ENCODE measurements at regions not wholly inside any gene's neighbourhood (a gene's known extent, or its start where the extent isn't known, plus 50 kb on each side); places are given as distances from the start of the nearest gene placed in this dataset.
"Not testable (repeated sequence)": the region's sequence is repeated elsewhere in the genome, so short reads cannot be mapped to it uniquely, and the experiment has no call there.

GRCh38 chr6:135129136-135129856, 51.8 kb upstream of the MYB start:
- DNase-seq: no peak

- peak; percentile 68 for DNase-seq
Observed at GRCh38 chr6:135128268-135128914, 52.7 kb upstream of the MYB start.

- no peak for DNase-seq
Observed at GRCh38 chr6:135126729-135127128, 54.4 kb upstream of the MYB start.

- no peak for DNase-seq
Observed at GRCh38 chr6:135126034-135126433, 55.1 kb upstream of the MYB start.

- no peak for DNase-seq
Observed at GRCh38 chr6:135121434-135121833, 59.7 kb upstream of the MYB start.

- no peak for DNase-seq
Observed at GRCh38 chr6:135118134-135118730, 62.9 kb upstream of the MYB start.

- no peak for DNase-seq
Observed at GRCh38 chr6:135117413-135117968, 62.9 kb upstream of the HBS1L start.

GRCh38 chr6:135116571-135116970, 61.9 kb upstream of the HBS1L start:
- DNase-seq: peak; percentile 26

- no peak for DNase-seq
Observed at GRCh38 chr6:135115834-135116233, 61.2 kb upstream of the HBS1L start.

GRCh38 chr6:135115411-135115810, 60.8 kb upstream of the HBS1L start:
- DNase-seq: no peak

GRCh38 chr6:135114355-135115145, 59.9 kb upstream of the HBS1L start:
- no peak for DNase-seq

- DNase-seq: no peak
Observed at GRCh38 chr6:135113860-135114259, 59.2 kb upstream of the HBS1L start.

GRCh38 chr6:135112951-135113350, 58.3 kb upstream of the HBS1L start:
- not testable (repeated sequence) for DNase-seq

- not testable (repeated sequence) for DNase-seq
Observed at GRCh38 chr6:135110261-135110781, 55.7 kb upstream of the HBS1L start.

GRCh38 chr6:135109761-135110160, 55.1 kb upstream of the HBS1L start:
- no peak for DNase-seq

GRCh38 chr6:135108692-135109091, 54.1 kb upstream of the HBS1L start:
- no peak for DNase-seq

GRCh38 chr6:135106611-135107010, 52.0 kb upstream of the HBS1L start:
- no peak for DNase-seq

GRCh38 chr6:135105710-135106109, 51.1 kb upstream of the HBS1L start:
- DNase-seq: no peak

- DNase-seq: no peak
Observed at GRCh38 chr6:135105299-135105698, 50.7 kb upstream of the HBS1L start.
